Parathyroid adenoma (tissue), 2 donors: ENCODE measurements at regions not wholly inside any gene's neighbourhood (a gene's known extent, or its start where the extent isn't known, plus 50 kb on each side); places are given as distances from the start of the nearest gene placed in this dataset.
"Not testable (repeated sequence)": the region's sequence is repeated elsewhere in the genome, so short reads cannot be mapped to it uniquely, and the experiment has no call there.

Experiments used
- H2AFZ ChIP-seq: fragments of 300-600 bp; sonication (generic); one replicate; pipeline ENCODE4 v1.7.0; 2017; ENCODE audit warnings: antibody characterized with exemption, mild to moderate bottlenecking
- H3K27ac ChIP-seq: fragments of 300-600 bp; sonication (generic); one replicate; pipeline ENCODE4 v1.7.0; 2017
- H3K27me3 ChIP-seq: fragments of 300-600 bp; sonication (generic); one replicate; pipeline ENCODE4 v1.7.0; 2017; ENCODE audit warnings: low read length; ENCODE audit not compliant: control insufficient read depth, insufficient read depth
- H3K36me3 ChIP-seq: fragments of 300-600 bp; sonication (generic); one replicate; pipeline ENCODE4 v1.7.0; 2017; ENCODE audit warnings: low read length; ENCODE audit not compliant: control insufficient read depth, insufficient read depth
- H3K4me1 ChIP-seq: fragments of 300-600 bp; sonication (generic); one replicate; pipeline ENCODE4 v1.7.0; 2017; ENCODE audit warnings: control low read depth
- H3K4me2 ChIP-seq: fragments of 300-600 bp; sonication (generic); one replicate; pipeline ENCODE4 v1.7.0; 2017; ENCODE audit warnings: low read length
- H3K4me3 ChIP-seq: fragments of 300-600 bp; sonication (generic); one replicate; pipeline ENCODE4 v1.7.0; 2017; ENCODE audit warnings: low read depth, low read length
- H3K79me2 ChIP-seq: fragments of 300-600 bp; sonication (generic); one replicate; pipeline ENCODE4 v1.7.0; 2017; ENCODE audit warnings: control low read depth
- H3K9ac ChIP-seq: fragments of 300-600 bp; sonication (generic); one replicate; pipeline ENCODE4 v1.7.0; 2017; ENCODE audit warnings: mild to moderate bottlenecking
- H3K9me3 ChIP-seq: fragments of 300-600 bp; sonication (generic); one replicate; pipeline ENCODE4 v1.7.0; 2017; ENCODE audit warnings: low read length; ENCODE audit not compliant: control insufficient read depth
- CTCF ChIP-seq: fragments of 300-600 bp; sonication (generic); IDR thresholded peaks from one replicate; pipeline ENCODE4 v1.7.0; 2017; ENCODE audit warnings: antibody characterized with exemption, mild to moderate bottlenecking
- donor health status: primary hyperparathyroidism.

- H3K4me3 ChIP-seq, H3K4me1 ChIP-seq, H3K36me3 ChIP-seq, H3K9me3 ChIP-seq, H3K79me2 ChIP-seq, H2AFZ ChIP-seq, H3K27ac ChIP-seq, H3K9ac ChIP-seq, H3K27me3 ChIP-seq, H3K4me2 ChIP-seq: not testable (repeated sequence)
Measured at GRCh38 chr21:6363591-6363990, 4157.8 kb upstream of the TPTE start.

GRCh38 chr21:6368824-6369223 is 4152.6 kb upstream of the TPTE start:
- not testable (repeated sequence) for H3K4me1 ChIP-seq, H3K27ac ChIP-seq, H3K27me3 ChIP-seq, H2AFZ ChIP-seq, H3K9me3 ChIP-seq, H3K36me3 ChIP-seq, H3K79me2 ChIP-seq, H3K9ac ChIP-seq
- peak overlapping the region; percentile 59 for H3K4me2 ChIP-seq
- peak overlapping the region; percentile 43 for H3K4me3 ChIP-seq

GRCh38 chr21:6373253-6373652 is 4148.1 kb upstream of the TPTE start:
- H3K27ac ChIP-seq, H3K79me2 ChIP-seq: not testable (repeated sequence)

GRCh38 chr21:6374232-6374631 is 4147.2 kb upstream of the TPTE start:
- peak; percentile 10 for TF ChIP-seq CTCF
- not testable (repeated sequence) for H3K4me1 ChIP-seq, H3K4me3 ChIP-seq, H3K9me3 ChIP-seq, H3K4me2 ChIP-seq, H3K79me2 ChIP-seq, H3K27ac ChIP-seq, H3K36me3 ChIP-seq, H3K27me3 ChIP-seq, H3K9ac ChIP-seq
- H2AFZ ChIP-seq, result peak overlapping the region; percentile 47

More at GRCh38 chr21:6373253-6373652, 4148.1 kb upstream of the TPTE start:
- H2AFZ ChIP-seq, H3K4me2 ChIP-seq, H3K27me3 ChIP-seq, H3K36me3 ChIP-seq, H3K9me3 ChIP-seq, H3K9ac ChIP-seq, H3K4me1 ChIP-seq, H3K4me3 ChIP-seq: not testable (repeated sequence)

- not testable (repeated sequence) for H3K9ac ChIP-seq, H3K9me3 ChIP-seq, H2AFZ ChIP-seq, H3K36me3 ChIP-seq, H3K4me2 ChIP-seq, H3K79me2 ChIP-seq, H3K4me1 ChIP-seq, H3K27me3 ChIP-seq, H3K4me3 ChIP-seq, H3K27ac ChIP-seq
Measured at GRCh38 chr21:6374926-6375325, 4146.5 kb upstream of the TPTE start.

- not testable (repeated sequence) for H3K27ac ChIP-seq, H3K4me2 ChIP-seq, H2AFZ ChIP-seq
Measured at GRCh38 chr21:6375776-6376175, 4145.6 kb upstream of the TPTE start.

GRCh38 chr21:6376321-6377070 is 4144.9 kb upstream of the TPTE start:
- H3K4me2 ChIP-seq, H3K27ac ChIP-seq, H3K36me3 ChIP-seq, H2AFZ ChIP-seq, H3K4me1 ChIP-seq, H3K27me3 ChIP-seq, H3K79me2 ChIP-seq, H3K9me3 ChIP-seq, H3K9ac ChIP-seq, H3K4me3 ChIP-seq: not testable (repeated sequence)

More at GRCh38 chr21:6375776-6376175, 4145.6 kb upstream of the TPTE start:
- H3K36me3 ChIP-seq, H3K4me1 ChIP-seq, H3K9me3 ChIP-seq, H3K79me2 ChIP-seq, H3K9ac ChIP-seq, H3K27me3 ChIP-seq, H3K4me3 ChIP-seq: not testable (repeated sequence)
